HG03064 (cell line): ENCODE measurements at regions not wholly inside any gene's neighbourhood (a gene's known extent, or its start where the extent isn't known, plus 50 kb on each side); places are given as distances from the start of the nearest gene placed in this dataset.

Experiments used
- ATAC-seq: cut with Tn5 transposase; IDR thresholded peaks from one replicate; pipeline ENCODE4 v1.9.1; 2021; ENCODE audit warnings: low read depth; ENCODE audit not compliant: unreplicated experiment

- ATAC-seq = no peak
Measured at GRCh38 chr12:100738086-100738485, 56.5 kb upstream of the ANO4 start.

DNA sequence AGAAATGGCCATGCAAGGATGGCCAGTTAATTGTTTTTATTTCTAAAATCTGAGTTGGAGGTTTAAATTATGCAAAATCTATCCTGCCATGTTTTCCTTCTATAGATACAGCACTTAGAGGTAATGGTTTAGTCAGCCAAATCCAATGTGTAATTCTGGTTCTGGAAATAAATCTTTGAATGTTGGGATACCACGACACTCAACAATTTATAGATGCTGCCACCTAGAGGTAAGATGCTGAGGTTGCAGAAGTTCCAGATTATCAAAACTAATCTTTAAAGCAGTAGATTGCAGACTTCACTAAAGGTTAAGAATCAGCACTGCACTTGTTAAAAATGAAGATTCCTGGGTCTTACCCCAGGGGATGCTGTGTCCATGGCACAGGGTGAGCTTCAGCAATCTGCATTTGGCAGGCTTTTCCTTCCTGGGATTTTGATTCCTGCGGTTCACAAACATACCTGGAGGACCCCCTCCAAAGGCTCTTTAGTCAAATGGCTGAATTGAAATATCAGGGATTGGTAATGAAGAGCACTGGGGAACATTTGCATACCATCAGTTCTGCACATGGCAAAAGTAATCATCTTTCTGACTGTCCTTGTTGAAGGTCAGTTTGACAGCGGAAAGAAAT, 53.4 kb upstream of the ANO4 start:
- no peak for ATAC-seq

- ATAC-seq = no peak
Measured at GRCh38 chr12:100743060-100743459, 51.5 kb upstream of the ANO4 start.
